Body of pancreas (tissue), 4 donors: ENCODE measurements at regions not wholly inside any gene's neighbourhood (a gene's known extent, or its start where the extent isn't known, plus 50 kb on each side); places are given as distances from the start of the nearest gene placed in this dataset.

Experiments used
- ATAC-seq: fragments of 150-250 bp; one replicate; pipeline ENCODE4 v1.9.1; 2016
- DNase-seq, 4 donors: peaks; one replicate each; pipeline ENCODE4 v3.0.0-alpha.2; 2019
- H3K27ac ChIP-seq, 4 donors: fragments of 200-600 bp; sonication (generic); 1 replicate in 3 of 4; 2 replicates in 1 of 4; pipeline versions ENCODE4 v1.5.1 to v1.6.1; 2016 to 2019; ENCODE audit warnings: mild to moderate bottlenecking in 1 of 4, mixed read lengths in 1 of 4, moderate library complexity in 1 of 4
- H3K27me3 ChIP-seq, 2 donors: fragments of 200-600 bp; sonication (generic); one replicate each; pipeline ENCODE4 v1.6.0; 2016; ENCODE audit warnings: mild to moderate bottlenecking in 1 of 2
- H3K36me3 ChIP-seq, 2 donors: fragments of 200-600 bp; sonication (generic); replicated peaks in 1 of 2; 2 replicates each; pipeline ENCODE4 v1.5.1; 2016; ENCODE audit warnings: low read depth in 2 of 2; ENCODE audit not compliant: insufficient read depth in 1 of 2
- H3K4me1 ChIP-seq: fragments of 200-600 bp; sonication (generic); one replicate; pipeline ENCODE4 v1.6.0; 2016
- H3K4me3 ChIP-seq, 2 donors: fragments of 200-600 bp; sonication (generic); 1 replicate in 1 of 2; 2 replicates in 1 of 2; pipeline ENCODE4 v1.5.1; 2016 to 2019
- H3K9me3 ChIP-seq, 3 donors: fragments of 200-600 bp; sonication (generic); 1 replicate in 2 of 3; 2 replicates in 1 of 3; pipeline ENCODE4 v1.5.1; 2016
- POLR2A ChIP-seq, 3 donors: fragments of 450-650 bp; IDR thresholded peaks; one replicate each; pipeline ENCODE4 v1.6.1; 2016; ENCODE audit warnings: antibody characterized with exemption in 3 of 3, mild to moderate bottlenecking in 2 of 3
- WGBS, 2 donors: methylation state at CpG; one replicate each; pipeline ENCODE4 v1.1.5; 2017; 5-methylcytosine and 5-hydroxymethylcytosine counted together
- intact Hi-C: fragments of 100-400 bp; cut with DNase I; formaldehyde crosslinking; loops from one replicate; pipeline ENCODE4 v1.15.1; 2023
- TF ChIP-seq, protein P1 (sequence below), 7 experiments: fragments of 450-650 bp in 4 of 7; fragments of 200-600 bp in 3 of 7; sonication (generic) in 3 of 7; IDR thresholded peaks; one replicate each; pipeline ENCODE4 v1.5.1; 2016 to 2019; ENCODE audit warnings: antibody characterized with exemption in 7 of 7

GRCh38 chr2:195563857-195564512 lies 93.0 kb upstream of the SLC39A10 start:
- TF ChIP-seq, protein P1, sequence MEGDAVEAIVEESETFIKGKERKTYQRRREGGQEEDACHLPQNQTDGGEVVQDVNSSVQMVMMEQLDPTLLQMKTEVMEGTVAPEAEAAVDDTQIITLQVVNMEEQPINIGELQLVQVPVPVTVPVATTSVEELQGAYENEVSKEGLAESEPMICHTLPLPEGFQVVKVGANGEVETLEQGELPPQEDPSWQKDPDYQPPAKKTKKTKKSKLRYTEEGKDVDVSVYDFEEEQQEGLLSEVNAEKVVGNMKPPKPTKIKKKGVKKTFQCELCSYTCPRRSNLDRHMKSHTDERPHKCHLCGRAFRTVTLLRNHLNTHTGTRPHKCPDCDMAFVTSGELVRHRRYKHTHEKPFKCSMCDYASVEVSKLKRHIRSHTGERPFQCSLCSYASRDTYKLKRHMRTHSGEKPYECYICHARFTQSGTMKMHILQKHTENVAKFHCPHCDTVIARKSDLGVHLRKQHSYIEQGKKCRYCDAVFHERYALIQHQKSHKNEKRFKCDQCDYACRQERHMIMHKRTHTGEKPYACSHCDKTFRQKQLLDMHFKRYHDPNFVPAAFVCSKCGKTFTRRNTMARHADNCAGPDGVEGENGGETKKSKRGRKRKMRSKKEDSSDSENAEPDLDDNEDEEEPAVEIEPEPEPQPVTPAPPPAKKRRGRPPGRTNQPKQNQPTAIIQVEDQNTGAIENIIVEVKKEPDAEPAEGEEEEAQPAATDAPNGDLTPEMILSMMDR (IDR thresholded peaks at IDR 0.05) = no peak
- no peak for TF ChIP-seq POLR2A (IDR thresholded peaks at IDR 0.05)
- Histone ChIP-seq H3K27me3 (no peaks in the 10 kb centered on the region), H3K27ac (no peak overlapping the region), H3K4me1 (peaks cover 6% of the 10 kb centered on the region), H3K9me3 (no peaks in the 10 kb centered on the region), H3K36me3 (no peaks in the 10 kb centered on the region), H3K4me3 (no peak overlapping the region)
- 87 to 90% methylated on average over 12 of the region's 12 CpGs for WGBS, 2 donors
- intact Hi-C loops = no loop called here
- no peak for DNase-seq
- ATAC-seq = no peak

GRCh38 chr2:195562570-195563566 lies 94.2 kb upstream of the SLC39A10 start:
- intact Hi-C loops = no loop called here
- Histone ChIP-seq H3K4me1 (peaks cover 6% of the 10 kb centered on the region), H3K27ac (no peak overlapping the region), H3K9me3 (no peaks in the 10 kb centered on the region), H3K36me3 (no peaks in the 10 kb centered on the region), H3K27me3 (no peaks in the 10 kb centered on the region), H3K4me3 (no peak overlapping the region)
- TF ChIP-seq, protein P1 (IDR thresholded peaks at IDR 0.05) = no peak
- TF ChIP-seq POLR2A (IDR thresholded peaks at IDR 0.05) = no peak
- no peak for DNase-seq
- 40 to 46% methylated on average over 14 to 26 of the region's 28 CpGs for WGBS, 2 donors
- ATAC-seq = no peak

- Histone ChIP-seq H3K9me3 (no peaks in the 10 kb centered on the region), H3K27me3 (no peaks in the 10 kb centered on the region), H3K27ac (no peak overlapping the region), H3K36me3 (no peaks in the 10 kb centered on the region), H3K4me3 (no peak overlapping the region), H3K4me1 (peaks cover 6% of the 10 kb centered on the region)
- TF ChIP-seq, protein P1 (IDR thresholded peaks at IDR 0.05) = no peak
- no peak for TF ChIP-seq POLR2A (IDR thresholded peaks at IDR 0.05)
- no peak for DNase-seq
- ATAC-seq = no peak
- 82 to 94% methylated on average over 6 of the region's 6 CpGs for WGBS, 2 donors
- intact Hi-C loops = no loop called here
Observed at GRCh38 chr2:195561116-195561921, 95.7 kb upstream of the SLC39A10 start.

DNA sequence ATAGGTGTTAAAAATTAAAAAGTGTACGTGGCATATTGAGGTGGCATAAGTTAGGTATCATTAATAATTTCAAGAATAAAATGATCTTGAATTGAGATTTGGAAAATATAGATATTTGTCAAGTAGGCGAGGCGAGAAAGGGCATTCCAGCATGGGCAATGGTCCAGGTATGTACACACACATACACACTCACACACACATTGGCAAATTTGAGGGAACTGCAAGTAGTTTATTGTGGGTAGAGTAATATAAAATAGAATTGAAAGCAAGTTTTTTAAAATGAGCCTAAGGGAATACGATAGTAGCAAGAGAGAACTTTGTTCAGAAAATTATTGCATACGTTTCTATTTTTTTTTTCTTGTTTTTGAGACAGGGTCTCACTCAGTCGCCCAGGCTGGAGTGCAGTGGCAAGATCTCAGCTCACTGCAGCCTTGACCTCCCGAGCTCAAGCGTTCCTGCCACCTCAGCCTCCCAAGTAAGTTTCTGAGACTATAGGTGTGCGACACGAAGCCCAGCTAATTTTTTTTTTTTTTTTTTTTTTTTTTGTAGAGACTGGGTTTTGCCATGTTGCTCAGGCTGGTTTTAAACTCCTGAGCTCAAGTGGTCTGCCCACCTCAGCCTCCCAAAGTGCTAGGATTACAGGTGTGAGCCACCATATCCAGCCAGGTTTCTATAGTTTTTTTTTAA lies 96.7 kb upstream of the SLC39A10 start:
- DNase-seq = no peak
- intact Hi-C loops = no loop called here
- ATAC-seq = no peak

More for the DNA sequence above, 96.7 kb upstream of the SLC39A10 start:
- Histone ChIP-seq H3K4me3 (no peak overlapping the region), H3K36me3 (no peaks in the 10 kb centered on the region), H3K27me3 (no peaks in the 10 kb centered on the region), H3K9me3 (no peaks in the 10 kb centered on the region), H3K4me1 (peaks cover 6% of the 10 kb centered on the region), H3K27ac (no peak overlapping the region)
- WGBS, 2 donors = 77 to 80% methylated on average over 10 of the region's 10 CpGs
- TF ChIP-seq, protein P1 (IDR thresholded peaks at IDR 0.05) = no peak
- TF ChIP-seq POLR2A (IDR thresholded peaks at IDR 0.05) = no peak
